Cardiac muscle cell (in vitro differentiated cells and primary cell): ENCODE measurements at regions not wholly inside any gene's neighbourhood (a gene's known extent, or its start where the extent isn't known, plus 50 kb on each side); places are given as distances from the start of the nearest gene placed in this dataset.
A peak's percentile ranks its signal among the peaks of the same experiment; 100 is the strongest.

Experiments
- DNase-seq, 2 donors: peaks; one replicate each; pipeline versions ENCODE4 v3.0.0 to v3.0.0-alpha.2; 2010 to 2017; ENCODE audit warnings: low read depth in 1 of 2, low spot score in 1 of 2
- H3K27ac ChIP-seq: fragments of 200-600 bp; sonication (generic); 2 replicates; pipeline ENCODE4 v1.5.1; 2016
- H3K27me3 ChIP-seq: fragments of 200-600 bp; sonication (generic); 2 replicates; pipeline ENCODE4 v1.6.0; 2016; ENCODE audit warnings: control low read depth
- H3K36me3 ChIP-seq: fragments of 200-600 bp; sonication (generic); 2 replicates; pipeline ENCODE4 v1.5.1; 2016; ENCODE audit warnings: control low read depth
- H3K4me1 ChIP-seq: fragments of 200-600 bp; sonication (generic); 2 replicates; pipeline ENCODE4 v1.8.1; 2017; ENCODE audit warnings: low read depth, mild to moderate bottlenecking, mixed run types
- H3K4me3 ChIP-seq: fragments of 200-600 bp; sonication (generic); 2 replicates; pipeline ENCODE4 v1.5.1; 2016; ENCODE audit warnings: mild to moderate bottlenecking
- H3K9me3 ChIP-seq: fragments of 200-600 bp; sonication (generic); 2 replicates; pipeline ENCODE4 v1.5.1; 2017; ENCODE audit warnings: low read depth, mild to moderate bottlenecking, control low read depth
- CTCF ChIP-seq: IDR thresholded peaks from 2 replicates; pipeline ENCODE4 v1.5.1; 2012; ENCODE audit warnings: low read depth, mild to moderate bottlenecking, low read length

DNA sequence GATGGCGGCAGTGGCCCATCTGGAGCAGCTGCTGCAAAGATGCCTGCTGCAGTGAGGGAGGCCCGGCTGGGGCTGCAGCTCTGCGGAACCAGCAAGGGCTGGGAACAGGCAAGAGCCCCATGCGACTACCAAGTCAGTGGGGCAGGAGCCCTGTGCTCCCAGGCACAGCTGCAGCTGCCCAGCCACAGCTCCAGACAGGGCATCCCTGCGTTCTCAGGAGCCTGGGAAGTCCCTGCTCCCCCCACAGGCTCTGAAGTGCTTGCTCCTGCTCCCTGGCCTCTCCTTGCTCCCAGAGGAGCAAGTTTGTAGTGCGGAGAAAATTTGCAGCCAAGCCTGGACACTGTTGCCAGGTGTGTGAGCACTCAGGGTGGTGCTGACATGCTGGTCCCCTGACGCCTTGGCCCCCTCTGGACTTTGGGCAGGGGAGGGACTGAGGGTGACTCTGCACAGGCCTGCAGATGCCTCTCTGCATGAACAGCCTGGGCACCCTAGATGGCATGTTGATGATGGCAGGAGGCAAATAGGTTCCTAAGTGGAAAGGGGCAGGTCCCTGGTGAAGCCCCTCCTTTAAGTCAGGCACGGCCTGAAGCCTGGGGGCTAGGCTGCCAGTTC, 105.6 kb downstream of the LYZL1 start:
- peak in 1 of 2 donors; percentile 42 for DNase-seq
- no peaks in the 10 kb centered on the region for H3K36me3 ChIP-seq
- no peak for TF ChIP-seq CTCF
- no peaks in the 10 kb centered on the region for H3K27me3 ChIP-seq
- no peak overlapping the region for H3K27ac ChIP-seq
- H3K4me1 ChIP-seq, result peaks cover 21% of the 10 kb centered on the region
- no peak overlapping the region for H3K4me3 ChIP-seq
- H3K9me3 ChIP-seq, result no peaks in the 10 kb centered on the region

GRCh38 chr10:29395409-29395808, 106.5 kb downstream of the LYZL1 start:
- TF ChIP-seq CTCF, result no peak
- Histone ChIP-seq H3K27me3 (no peaks in the 10 kb centered on the region), H3K36me3 (no peaks in the 10 kb centered on the region), H3K4me3 (no peak overlapping the region), H3K4me1 (peaks cover 21% of the 10 kb centered on the region), H3K9me3 (no peaks in the 10 kb centered on the region), H3K27ac (no peak overlapping the region)
- no peak for DNase-seq

GRCh38 chr10:29397221-29397620, 108.4 kb downstream of the LYZL1 start:
- Histone ChIP-seq H3K36me3 (no peaks in the 10 kb centered on the region), H3K27ac (no peak overlapping the region), H3K27me3 (no peaks in the 10 kb centered on the region), H3K4me3 (no peak overlapping the region), H3K4me1 (peaks cover 19% of the 10 kb centered on the region), H3K9me3 (no peaks in the 10 kb centered on the region)
- no peak for DNase-seq
- TF ChIP-seq CTCF, result no peak

DNA sequence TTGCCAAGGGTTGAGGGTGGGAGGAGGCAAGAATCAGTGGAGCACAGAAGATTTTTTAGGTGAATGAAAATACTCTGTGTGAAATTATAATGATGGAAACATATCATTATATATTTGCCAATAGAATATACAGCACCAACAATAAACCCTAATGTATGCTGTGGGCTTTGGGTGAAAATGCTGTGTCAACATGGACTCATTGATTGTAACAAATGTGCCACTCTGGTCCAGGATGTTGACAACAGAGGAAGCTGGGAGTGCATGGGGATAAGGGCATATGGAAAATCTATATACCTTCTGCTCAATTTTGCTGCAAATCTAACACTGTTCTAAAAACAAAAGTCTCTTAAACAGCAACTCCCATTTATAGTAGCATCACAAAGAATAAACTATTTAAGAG, 114.3 kb downstream of the LYZL1 start:
- DNase-seq, result no peak
- no peaks in the 10 kb centered on the region for H3K9me3 ChIP-seq
- H3K27me3 ChIP-seq, result no peaks in the 10 kb centered on the region
- TF ChIP-seq CTCF, result no peak
- H3K4me3 ChIP-seq, result no peak overlapping the region
- H3K36me3 ChIP-seq, result no peaks in the 10 kb centered on the region
- no peak overlapping the region for H3K27ac ChIP-seq
- H3K4me1 ChIP-seq, result peaks cover 1% of the 10 kb centered on the region

- no peaks in the 10 kb centered on the region for H3K36me3 ChIP-seq
- H3K27me3 ChIP-seq, result no peaks in the 10 kb centered on the region
- no peaks in the 10 kb centered on the region for H3K9me3 ChIP-seq
- no peak for DNase-seq
- no peak overlapping the region for H3K4me3 ChIP-seq
- TF ChIP-seq CTCF, result no peak
- H3K4me1 ChIP-seq, result no peaks in the 10 kb centered on the region
- H3K27ac ChIP-seq, result no peak overlapping the region
These were observed 118.5 kb downstream of the LYZL1 start for GRCh38 chr10:29407280-29407858.
